Femur (tissue), 1 donor: ENCODE measurements at regions not wholly inside any gene's neighbourhood (a gene's known extent, or its start where the extent isn't known, plus 50 kb on each side); places are given as distances from the start of the nearest gene placed in this dataset.
"Not testable (repeated sequence)": the region's sequence is repeated elsewhere in the genome, so short reads cannot be mapped to it uniquely, and the experiment has no call there.

ENCODE experiments used
- DNase-seq: peaks from one replicate; pipeline ENCODE4 v3.0.0-alpha.2; 2017

DNA sequence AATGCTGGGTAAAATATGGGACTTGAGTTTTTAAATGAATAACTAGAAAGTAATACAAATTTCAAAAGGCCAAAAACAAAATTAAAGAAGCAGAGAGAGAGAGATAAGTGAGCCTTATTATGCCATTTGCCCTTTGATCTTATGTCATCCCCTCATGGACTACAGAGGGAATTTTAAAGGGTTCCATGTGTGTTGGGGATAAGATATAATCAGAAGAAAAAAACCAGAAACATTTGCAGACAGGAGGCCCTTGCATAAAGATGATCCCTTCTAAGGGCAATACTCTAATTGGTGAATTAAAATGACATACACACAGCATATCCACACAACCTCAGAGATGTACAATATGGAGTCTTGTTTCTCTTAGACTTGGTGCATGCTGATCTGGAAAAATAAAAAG lies 406.6 kb upstream of the LARGE1 start:
- DNase-seq: no peak

DNA sequence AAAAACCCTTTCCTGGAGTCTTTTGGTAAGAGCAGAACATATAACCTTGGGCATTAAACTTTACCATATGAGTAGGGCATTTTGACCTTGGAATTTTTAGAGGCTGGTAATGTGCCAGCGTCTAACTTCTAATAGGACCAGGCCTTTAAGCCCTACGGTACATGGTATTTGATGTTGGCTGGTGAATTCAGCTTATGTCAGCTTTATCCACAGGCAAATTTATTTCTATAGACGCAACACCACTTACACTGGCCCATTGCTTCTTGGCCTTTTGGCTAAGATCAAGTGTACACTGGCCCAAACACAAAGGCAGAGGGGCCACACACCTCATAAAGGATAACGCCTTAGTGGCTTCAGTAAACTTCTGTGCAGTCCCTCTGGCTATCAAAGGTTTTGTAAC lies 410.2 kb upstream of the LARGE1 start:
- no peak for DNase-seq

DNA sequence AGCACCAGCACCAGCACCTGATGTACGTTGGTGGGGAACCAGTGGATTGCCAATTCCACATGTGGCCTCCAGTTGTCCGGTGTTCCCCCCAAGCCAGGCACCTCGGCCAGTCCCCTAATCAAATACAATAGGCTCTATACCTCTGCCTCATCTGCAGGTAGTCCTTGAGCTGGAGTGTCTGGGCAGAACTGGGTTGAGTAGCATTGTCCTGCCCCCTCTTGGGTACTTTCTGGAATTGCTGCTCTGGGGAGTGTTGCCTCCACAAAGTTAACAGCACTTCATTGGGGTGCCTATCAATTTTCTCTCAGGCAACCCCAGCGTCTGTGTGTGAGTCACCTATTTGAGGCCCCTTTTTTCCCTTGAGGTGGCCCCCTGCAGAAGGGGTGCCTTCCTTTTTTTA lies 413.0 kb upstream of the LARGE1 start:
- DNase-seq: no peak

DNA sequence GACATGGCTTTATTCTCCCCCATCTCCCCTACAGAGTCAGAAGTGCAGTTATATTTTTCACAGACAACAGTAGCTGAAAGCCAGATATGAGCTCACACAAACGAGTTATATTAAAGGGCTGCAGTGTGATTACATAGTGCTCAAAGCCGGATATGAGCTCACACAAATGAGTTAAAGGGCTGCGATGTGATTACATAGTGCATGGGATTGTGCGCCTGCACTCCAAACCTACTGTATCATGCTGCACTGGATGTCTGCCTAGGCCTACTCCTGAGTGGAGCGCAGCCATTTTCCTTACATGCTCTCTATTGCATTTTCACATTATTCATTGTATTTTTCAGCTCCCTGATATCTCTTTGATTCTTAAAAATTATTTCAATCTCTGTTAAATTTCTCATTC lies 414.6 kb upstream of the LARGE1 start:
- no peak for DNase-seq

DNA sequence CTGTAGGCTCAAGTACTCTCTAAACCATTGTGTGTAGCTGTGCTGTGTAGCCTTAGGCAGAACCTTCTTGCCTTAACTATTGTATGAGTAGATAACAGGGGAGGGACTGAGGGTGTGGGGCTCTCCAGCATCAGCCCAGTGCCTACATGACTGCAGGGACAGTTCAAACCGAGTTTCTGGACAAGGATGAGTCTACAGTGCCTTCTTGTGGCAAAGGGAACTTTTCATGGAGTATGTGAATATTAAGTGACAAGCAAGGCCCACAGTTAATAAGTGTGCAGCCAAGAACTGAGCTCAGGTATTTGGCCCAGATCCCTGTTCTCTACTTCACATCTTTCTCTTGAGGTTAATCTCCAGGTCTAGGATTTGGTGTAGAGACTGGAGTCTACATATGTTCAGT lies 424.4 kb upstream of the LARGE1 start:
- DNase-seq: no peak

DNA sequence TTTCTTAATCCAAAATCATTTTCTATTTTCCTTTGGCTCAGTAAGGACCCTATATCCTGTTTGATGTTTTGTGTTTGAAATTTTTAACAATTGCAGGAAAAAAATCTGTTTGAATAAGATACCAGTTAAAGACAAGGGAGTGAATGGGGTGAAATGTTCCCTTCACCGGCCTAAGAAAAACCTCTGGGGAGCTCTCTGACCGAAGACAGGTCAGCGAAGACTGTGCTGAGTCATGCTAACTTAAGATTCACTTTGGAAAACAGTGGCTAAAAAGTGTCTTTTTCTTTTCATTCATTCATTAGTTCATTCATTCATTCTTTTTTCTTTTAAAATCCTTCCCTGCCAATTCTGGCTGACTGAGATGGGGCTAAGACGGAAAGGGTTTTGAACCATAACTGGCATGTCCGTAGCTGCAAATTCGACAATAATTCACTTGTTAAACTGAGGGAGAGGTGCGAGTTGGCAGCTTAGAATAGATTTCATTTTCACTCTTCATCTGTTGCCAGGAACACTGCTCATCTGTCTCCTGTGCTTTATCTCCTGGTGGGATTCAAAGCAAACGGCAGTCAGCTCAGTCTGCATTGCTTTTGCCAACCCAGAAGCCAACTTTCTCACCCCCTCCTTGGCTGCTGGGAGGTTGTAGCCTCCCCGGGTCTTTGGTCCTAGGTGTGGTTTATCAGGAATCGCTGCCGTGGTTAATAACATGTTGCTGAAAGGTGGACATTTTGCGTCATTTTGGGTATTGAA lies 434.0 kb upstream of the LARGE1 start:
- DNase-seq: no peak

DNA sequence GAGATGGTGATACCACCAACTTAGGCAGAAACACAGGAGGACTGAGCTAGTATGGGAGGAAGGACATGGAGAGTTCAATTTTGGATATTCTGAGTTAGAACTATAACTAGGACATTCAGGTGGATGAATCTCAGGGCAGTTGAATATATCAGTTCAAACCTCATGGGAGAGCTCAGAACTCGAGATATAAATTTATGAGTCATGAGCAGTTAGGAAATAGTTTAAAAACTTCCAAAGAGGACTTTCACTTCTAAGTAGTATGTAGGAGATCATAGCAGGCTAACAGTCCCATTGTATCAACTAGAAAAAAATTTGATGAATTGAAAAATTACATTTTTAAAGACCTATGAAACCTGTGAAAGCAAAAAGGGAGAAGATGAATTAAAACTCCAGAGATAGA lies 436.2 kb upstream of the LARGE1 start:
- DNase-seq: no peak

DNA sequence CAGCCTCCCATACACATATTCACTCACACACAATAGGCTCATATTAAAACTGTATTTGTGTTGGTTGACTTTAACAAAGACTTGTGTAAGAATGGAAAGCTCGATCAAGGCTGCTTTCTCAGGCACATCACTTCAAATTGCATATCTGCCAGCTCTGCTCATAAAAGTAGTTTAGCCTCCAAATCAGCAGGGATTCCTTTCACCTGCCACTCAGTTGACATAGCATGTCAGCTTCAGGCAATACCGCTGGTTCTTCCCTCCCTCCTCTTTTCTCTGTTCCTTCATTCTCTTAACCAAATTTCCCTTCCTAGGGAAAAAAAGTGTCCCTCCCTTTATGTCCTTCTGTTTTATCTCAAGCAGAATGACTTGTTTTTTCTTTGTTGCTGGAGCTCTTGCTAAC lies 450.4 kb upstream of the LARGE1 start:
- DNase-seq: no peak

DNA sequence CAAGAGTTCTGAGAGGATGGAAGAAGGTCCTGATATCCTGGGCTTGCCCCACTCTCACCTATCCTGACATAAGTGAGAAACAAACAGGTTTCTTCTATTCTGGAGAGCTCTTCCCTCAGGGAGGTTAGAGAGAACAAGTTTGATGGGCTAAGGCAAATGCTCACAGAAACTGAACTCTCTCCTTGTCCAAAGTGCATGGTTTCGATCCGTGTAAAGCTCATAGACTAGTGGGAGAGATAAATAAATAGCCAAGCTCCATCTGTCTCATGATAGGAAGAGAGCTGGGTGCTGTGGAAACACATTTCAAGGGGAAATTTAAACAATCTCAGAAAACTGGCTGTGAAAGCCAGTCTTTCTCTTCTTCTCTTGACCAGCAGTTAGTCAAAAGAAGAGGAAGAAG lies 459.5 kb upstream of the LARGE1 start:
- no peak for DNase-seq

DNA sequence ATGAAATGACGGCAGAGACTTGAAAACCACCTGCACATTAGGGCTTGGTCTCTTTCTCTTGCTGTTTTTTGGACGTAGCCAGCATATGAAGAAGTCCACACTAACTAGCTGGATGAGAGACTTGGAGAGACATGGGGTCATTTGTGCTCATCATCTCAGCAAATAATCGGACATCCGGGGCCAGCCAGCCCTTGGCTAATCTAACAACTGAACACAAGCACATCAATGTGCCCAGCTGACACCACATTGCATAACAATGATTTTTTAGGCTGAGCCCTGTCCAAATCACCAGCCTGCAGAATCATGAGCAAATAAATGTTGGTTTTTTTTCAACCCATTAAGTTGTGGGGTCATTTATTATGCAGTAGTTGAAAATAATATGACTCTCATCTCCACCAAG lies 460.3 kb upstream of the LARGE1 start:
- no peak for DNase-seq

DNA sequence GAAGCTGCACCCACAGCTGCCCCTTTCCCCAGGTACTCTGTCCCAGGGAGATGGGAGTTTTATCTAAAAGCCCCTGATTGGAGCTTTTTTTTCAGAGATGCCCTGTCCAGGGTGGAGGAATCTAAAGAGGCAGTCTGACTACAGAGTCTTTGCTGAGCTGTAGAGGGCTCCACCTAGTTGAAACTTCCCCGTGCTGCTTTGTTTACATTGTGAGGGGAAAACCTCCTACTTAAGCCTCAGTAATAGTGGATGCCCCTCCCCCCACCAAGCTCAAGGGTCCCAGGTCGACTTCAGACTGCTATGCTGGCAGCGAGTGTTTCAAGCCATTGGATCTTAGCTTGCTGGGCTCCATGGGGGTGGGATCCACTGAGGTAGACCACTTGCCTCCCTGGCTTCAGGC lies 470.1 kb upstream of the LARGE1 start:
- no peak for DNase-seq

DNA sequence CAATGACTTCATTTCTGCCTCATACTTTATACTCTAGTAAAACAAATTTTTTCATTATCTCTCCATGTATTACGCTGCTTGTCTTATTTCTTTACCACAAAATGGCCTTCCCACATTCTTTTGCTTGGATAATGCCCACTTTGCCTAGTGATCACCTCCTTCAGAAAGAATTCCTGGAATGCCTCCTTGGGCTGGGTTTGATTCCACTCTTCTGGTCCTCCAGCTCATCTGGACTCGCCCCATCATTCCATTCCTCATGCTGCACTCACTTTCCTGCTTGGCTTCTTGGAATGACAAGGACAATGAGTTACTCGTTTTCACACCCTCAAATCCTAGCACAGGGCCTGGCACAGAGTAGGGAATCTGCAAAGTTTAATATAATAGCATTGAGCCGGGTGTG lies 475.1 kb upstream of the LARGE1 start:
- DNase-seq: no peak

DNA sequence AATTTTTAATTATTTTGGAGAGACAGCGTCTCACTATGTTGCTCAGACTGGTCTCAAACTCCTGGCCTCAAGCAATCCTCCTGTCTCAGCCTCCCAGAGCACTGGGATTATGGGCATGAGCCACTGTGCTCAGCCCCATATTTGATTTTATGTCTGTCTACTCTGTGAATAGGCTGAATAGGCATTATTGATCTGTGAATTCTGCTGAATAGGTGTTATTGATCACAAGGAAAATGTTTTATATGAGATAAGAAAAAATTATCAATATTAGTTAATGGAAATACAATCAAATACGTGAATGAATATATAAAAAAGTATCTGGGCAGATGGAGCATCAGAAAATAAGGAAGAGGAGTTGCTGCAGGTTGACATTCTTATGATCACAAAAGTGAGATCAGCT lies 483.4 kb upstream of the LARGE1 start:
- no peak for DNase-seq

DNA sequence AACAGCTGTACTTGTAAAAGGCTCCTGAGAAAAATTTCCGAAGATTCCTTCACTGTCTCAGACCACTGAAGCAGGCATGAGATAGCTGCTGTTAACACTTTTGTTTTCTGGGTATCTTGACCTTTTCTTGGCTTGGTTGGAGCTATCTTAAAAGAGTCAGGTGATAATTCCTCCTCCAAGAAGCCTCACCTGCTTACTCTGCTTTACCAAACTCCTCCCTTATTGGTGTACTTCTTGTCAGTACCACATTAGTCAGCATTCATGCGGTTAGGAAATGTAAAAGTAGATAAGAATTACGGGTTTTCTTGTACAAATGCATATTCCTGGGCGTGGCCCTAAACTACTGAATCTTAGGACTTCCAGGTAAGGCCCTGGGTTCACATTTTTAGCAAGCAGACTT lies 489.8 kb upstream of the LARGE1 start:
- DNase-seq: no peak

DNA sequence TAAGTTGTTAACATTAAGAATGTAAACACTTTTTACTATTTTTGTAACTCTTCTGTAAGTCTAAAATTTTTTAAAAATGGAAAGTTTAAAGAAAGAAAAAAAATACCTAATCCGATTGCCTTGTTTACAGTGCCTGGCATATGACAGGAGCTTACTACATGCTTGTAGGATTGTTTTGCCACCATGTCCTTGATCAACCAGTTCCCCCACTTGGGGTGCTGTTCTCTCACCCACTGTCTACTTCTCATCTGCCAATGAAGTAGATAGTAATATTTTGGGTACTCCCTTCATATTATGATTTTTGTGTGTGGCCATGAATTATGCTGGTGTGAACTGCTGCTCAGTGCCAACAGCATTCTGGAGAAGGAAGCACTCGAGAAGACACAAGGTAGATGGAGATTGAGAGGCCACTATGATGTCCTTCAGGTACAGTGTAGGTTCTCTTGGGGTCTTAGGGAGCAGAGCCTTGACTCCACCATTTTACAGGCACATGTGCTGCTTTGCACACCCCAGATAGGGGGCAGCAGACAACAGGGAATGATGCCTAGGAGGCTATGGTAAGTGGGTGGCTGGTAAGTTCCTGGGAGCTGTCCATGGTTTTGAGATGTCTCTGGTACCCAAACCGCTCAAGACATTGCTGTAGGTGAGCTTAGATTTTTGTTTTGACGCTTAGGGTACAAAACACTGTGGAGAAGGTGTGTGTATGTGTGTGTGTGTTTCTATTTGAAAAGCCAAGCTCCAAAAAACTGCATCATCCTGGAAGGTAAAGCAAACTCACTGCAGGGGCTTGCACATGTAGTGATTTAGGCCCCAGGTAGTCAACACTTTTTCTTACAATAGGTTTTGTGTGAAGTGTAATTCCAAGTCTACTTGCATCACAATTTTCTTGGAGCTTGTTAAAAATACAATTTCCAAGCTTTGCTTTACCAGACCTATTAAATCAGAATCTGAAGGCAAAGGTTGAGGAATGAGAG lies 494.5 kb upstream of the LARGE1 start:
- DNase-seq: peak; percentile 83

DNA sequence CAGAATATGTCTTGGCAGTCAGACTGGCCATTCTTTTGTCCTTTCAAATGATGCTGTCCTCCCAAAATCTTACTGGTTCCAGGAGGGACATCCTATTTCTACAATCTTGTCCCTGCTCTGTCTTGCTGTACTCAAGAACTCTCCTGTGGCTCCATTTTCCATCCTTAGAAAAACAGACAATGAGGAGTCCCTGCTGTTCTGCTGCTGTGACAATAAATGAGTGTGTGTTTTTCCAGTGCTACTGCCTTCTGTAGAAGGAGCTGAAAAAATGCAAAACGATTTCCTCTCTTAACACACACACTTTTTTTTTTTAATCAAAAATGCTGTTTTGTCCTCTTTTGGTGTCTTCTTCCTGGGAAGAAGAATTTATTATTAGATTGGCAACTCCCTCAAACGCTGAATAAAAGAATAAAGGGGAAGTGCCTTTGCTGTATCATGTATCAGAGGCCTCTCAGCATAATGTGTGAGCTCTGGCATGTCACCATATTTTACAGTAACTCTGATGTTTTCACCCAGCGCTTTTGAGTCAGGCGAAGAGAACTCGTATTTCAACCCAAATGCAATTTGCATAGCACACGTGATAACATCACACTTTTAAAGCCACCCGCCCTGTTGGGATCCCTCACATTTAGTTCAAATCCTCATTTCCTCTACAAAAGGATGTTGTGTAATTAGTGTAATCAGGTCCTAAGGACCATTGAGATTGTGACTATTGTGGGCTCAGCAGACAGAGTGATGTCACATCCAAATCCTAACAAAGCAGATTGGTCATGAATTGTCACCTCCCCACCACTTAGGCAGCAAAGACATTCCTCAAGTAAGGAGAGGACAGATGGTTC lies 496.0 kb upstream of the LARGE1 start:
- no peak for DNase-seq

DNA sequence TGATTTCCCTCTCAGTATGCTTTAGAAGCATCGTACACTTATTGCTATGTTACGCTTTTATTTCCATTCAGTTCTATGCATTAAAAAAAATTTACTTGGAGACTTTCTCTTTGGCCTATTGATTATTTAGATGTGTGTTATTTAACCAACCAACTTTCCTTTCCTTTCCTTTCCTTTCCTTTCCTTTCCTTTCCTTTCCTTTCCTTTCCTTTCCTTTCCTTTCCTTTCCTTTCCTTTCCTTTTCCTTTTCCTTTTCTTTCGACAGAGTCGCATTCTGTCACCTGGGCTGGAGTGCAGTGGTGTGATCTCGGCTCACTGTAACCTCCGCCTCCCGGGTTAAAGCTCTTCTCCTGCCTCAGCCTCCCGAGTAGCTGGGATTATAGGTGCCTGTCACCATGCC lies 502.7 kb upstream of the LARGE1 start:
- not testable (repeated sequence) for DNase-seq

DNA sequence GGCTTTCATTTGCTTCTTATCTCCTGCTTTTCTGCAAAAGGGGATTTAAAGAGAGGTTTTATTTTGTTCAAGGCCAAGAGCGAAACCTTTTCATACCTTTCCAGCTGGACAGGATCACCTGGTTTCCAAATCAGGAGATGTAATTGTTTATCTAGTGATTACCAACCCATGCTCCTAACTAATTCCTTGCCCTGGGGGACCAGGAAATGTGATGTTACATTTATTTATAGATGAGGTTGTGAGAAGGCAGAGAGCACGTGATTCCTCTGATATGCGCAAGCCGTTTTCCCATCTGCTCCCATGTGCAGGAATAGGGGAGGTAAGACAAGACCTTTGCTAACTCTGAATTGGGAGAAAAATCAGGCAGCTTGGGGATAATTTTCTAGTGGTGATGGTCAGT lies 507.2 kb upstream of the LARGE1 start:
- DNase-seq: no peak

DNA sequence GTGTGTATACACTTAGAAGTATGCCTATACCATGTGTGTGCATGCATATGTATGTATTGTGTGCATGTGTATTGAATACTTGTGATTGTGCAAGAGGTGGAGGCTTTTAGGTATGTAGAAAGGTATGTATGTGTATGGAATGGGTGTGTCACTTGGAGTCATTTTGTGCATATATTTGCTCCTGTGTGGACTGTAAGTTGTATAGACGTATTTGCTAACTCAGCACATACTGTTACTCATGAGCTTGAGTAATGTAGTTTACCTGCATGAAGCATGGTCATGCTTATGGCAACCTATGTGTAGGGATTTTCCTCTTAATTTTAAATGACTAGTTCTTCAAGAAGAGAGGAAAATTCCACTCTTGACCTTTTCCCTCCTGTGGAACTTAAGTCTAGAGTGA lies 507.6 kb upstream of the LARGE1 start:
- no peak for DNase-seq

DNA sequence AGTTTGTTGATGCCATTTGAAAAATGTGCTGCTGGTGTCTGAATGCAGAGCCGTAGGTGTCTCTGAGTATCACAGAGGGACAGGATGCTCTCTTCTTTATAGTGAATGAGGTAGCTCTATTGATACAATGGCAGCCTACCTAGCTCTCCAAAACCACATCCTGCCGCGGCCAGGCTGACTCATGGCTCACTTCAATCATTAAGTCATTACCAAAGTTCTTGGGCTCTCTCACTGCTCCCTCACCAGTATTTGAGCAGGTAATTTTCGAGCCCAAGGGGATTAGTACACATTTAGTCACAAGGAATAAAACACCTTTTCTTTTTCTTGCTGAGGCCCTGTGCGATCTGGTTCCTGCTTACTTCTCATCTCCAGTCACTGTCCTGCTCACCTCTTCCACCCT lies 509.0 kb upstream of the LARGE1 start:
- DNase-seq: no peak

DNA sequence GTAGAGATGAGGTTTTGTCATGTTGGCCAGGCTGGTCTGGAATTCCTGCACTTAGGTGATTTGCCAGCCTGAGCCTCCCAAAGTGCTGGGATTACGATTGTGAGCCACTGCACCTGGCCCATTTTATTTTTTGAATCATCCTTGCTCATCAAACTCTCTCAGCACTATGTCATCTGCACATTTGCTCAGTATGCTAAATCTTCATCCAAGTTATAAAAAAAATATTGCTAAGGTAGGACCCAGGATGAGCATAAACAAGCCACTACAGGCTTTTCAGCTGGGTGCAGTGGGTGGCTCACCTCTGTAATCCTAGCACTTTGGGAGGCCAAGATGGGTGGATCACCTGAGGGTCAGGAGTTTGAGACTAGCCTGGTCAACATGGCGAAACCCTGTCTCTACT lies 510.1 kb upstream of the LARGE1 start:
- no peak for DNase-seq

DNA sequence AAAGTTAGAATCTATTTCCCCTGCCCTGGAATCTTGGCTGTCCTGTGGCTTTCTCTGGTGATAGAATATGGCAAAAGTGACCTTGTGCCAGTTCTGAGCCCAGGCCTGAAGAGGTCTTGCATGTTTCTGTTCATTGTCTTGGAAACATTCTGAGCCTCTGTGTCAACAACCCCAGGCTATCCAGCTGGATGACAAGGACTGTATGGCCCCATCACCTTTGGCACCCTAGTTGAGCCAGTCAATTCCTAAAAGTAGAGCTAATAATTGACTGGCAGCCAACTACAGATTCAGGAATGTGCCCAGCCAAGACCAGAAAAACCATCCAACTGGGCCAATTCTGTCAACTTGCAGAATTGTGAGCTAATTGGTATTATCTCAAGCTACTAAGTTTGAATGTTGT lies 514.1 kb upstream of the LARGE1 start:
- no peak for DNase-seq

DNA sequence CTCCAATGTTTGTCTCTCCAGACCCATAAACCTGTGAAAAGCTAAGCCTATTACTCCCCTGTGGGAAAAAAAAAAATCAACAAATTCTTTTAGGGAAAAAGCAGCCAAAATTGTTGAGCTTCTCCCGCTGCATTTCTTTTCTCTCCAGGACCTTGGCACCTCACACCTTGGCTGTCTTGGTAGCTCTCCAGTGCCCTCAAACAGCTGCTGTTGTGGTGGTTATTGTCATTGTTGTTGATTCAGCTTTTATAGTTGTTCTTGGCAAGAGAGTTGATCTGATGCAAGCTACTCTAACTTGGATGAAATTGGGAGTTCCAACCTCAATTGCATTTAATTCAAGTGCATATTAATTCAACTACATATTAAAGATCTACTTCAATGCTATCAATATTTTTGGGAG lies 516.9 kb upstream of the LARGE1 start:
- DNase-seq: no peak
